Hematopoietic multipotent progenitor cell treated with erythropoietin and hydrocortisone succinate and interleukin-3 and kit ligand, for 4 days (in vitro differentiated cells): ENCODE measurements at regions not wholly inside any gene's neighbourhood (a gene's known extent, or its start where the extent isn't known, plus 50 kb on each side); places are given as distances from the start of the nearest gene placed in this dataset.
"Not testable (repeated sequence)": the region's sequence is repeated elsewhere in the genome, so short reads cannot be mapped to it uniquely, and the experiment has no call there.

ENCODE experiments used
- DNase-seq: peaks from one replicate; pipeline ENCODE4 v3.0.0-alpha.2; 2015

DNA sequence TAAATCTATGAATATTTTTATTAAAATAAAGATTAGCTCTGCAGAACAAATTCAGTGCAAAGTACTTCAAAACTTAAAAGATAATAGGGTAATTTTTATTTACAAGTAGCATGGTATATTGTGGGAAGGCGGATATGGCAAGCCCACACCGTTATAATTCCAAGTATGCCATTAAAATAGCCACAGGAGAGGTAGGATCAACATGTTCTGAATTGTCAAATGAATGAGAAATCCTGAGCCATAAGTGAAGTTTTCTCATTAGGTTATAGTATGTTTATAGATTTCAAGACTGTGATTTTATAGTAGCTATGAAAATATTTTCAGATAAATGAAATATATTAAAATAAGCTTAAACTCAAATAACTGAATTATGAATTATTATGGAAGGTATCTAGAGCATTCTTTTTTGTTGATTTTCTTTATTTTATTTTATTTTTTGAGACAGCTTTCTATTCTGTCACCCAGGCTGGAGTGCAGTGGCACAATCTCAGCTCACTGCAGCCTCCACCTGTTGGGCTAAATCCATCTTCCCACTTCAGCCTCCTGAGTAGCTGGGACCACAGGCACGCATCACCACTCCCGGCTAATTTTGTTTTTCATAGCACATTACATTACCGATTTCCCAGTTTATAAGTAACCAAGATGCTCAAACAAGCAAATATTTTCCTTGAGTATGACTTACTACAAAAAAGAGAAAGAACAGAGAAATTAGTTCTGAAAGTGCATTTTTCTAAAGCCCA is 956.6 kb downstream of the GATA3 start:
- DNase-seq = no peak

GRCh38 chr10:9012312-9012711 is 957.8 kb downstream of the GATA3 start:
- DNase-seq = no peak

DNA sequence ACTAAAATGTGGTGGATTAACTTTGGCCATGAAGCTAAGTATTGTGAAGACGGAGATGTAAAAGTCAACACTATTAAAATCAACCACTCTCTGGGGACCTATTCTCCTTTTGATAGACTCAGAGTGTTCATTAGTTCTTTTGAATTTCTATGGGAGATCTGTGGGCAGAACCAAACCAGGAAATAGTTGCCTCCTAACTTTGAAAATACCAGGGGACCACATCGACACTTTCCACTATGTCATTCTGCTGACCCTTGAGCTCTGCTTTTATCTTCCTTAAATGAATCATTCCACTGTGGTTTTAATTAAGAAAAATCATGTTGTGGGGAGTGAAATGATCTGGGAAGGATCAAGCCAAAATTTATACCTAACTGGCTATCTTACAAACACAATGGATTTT is 960.5 kb downstream of the GATA3 start:
- no peak for DNase-seq

- no peak for DNase-seq
Measured at GRCh38 chr10:9015447-9015846, 961.0 kb downstream of the GATA3 start.

GRCh38 chr10:9016930-9017329 is 962.4 kb downstream of the GATA3 start:
- DNase-seq = no peak

DNA sequence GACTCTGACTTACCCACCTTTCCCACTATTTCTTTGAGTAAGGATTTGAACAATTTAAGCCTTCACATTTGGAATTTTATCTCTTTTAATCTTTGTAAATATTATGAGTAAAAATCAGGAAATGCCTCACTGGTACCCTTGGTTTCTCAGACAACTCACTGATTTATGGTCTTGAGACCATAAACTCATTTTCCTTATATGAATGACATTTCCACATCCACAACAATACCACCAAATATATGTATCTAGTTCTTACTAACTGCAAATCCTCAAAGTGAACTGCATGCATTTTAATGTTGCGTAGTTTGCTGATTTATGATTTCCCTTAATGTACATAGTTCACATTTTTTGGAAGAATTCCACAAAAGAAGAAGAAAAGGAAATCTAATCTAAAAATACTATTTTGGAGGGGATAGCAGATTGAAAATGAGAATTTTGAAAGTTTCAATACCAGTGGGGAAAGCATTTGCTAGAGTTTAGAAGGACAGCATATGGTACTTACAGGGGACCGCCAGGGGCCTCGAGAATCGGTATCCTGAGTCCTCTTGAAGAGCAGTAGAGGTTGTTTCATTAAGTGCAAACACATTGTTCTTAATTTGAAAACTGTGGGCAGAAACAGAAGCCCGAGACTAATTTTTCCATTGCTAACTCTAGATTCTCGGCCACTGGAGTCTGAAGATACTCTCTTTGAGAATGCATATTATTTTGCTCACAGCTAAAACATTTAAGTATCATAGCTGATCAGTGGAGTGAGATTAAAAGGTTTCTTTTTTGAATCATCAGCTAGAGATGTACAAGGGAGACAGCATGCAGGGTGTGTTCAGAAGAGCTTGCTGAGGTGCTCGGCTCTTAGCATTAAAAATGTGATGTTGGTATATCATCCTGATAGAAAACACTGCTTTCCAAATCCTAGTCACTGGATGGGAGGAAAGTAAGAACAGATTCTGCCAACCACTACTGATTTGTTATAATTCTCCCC is 964.0 kb downstream of the GATA3 start:
- no peak for DNase-seq

DNA sequence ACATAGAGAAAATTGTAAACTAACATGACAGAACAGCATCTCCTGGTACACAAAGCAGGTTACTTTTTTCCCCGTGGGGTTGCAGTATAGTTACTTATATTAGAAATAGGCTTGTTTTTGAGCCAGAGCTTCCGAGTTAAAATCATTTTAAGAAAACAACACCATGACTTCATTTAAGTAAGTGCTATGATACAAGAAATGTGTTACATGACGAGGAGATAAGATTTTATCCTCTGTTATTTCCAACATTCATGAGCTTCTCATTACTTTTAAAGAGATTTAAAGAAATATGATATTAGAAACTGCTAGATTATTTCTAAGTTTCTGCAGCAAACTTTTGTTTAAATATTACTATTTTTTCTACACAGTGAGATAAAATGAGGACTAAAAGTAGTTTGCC is 968.7 kb downstream of the GATA3 start:
- DNase-seq = no peak

- DNase-seq = no peak
Measured at GRCh38 chr10:9024210-9024609, 969.7 kb downstream of the GATA3 start.

DNA sequence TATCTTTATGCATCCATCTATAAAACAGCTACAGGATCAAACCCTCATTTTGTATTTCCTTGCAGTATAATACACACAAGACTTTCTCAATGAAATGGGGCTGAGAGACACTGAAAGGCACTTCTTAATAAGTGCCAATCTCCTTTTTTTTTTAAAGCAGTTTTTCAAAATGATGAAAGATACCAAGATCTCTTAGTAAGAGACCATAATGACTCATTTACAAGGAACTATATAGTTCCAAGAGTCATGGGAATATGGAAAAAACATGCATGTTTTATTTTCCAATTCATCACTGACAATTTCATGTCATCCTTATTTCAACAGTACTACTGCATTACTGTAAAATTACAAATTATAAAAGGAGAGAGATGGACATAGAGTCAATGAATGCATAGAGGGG is 973.7 kb downstream of the GATA3 start:
- DNase-seq = no peak

- no peak for DNase-seq
Measured at GRCh38 chr10:9035355-9035754, 980.9 kb downstream of the GATA3 start.

DNA sequence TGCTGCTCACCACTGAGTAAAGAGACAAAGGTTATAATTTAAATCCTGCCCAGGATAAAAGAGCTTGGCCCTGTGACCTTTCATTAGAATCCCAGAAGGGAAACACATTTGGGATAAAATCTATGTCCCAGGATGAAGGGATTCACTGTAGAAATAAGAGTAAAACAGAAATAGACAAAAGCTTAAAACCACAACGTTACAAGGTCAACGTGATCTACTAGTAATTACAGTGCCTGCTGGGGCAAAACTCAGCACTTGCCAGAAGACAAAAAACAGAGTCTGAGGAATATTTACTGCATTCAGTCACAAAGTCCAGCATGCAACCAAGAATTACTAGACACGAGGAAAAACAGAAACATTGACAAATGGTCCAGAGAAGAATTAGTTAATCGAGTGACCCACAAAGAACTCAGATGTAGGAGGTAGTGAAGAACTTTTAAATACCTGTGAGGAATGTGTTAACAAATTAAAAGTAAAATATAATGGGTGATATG is 982.3 kb downstream of the GATA3 start:
- DNase-seq = no peak

DNA sequence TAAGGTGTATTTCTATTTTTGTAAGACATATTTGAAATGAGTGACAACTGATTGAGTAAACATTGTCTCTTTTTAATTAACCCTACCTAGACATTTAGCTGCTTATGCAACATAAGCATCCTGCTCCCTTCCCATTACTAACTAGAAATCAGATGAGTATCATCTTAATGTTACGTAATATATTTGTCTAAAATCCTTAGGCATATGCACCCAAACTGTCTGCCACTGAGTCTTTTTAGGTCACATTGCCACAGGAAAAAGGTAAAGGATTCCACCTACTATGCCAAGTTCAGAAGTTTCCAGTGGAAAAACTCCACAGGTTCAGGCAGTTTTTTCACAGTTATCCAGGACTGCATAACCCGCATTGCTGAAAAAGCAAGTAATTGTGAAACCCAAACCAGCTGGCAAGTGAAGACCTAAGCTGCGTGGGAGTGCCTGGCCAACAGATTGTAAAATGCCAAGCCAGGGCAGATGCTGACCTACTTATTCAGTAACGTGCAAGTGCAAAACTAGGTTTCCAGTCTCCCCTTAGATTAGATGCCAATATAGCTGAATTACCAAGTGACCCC is 983.7 kb downstream of the GATA3 start:
- DNase-seq = peak; percentile 3

GRCh38 chr10:9043466-9043865 is 989.0 kb downstream of the GATA3 start:
- no peak for DNase-seq

DNA sequence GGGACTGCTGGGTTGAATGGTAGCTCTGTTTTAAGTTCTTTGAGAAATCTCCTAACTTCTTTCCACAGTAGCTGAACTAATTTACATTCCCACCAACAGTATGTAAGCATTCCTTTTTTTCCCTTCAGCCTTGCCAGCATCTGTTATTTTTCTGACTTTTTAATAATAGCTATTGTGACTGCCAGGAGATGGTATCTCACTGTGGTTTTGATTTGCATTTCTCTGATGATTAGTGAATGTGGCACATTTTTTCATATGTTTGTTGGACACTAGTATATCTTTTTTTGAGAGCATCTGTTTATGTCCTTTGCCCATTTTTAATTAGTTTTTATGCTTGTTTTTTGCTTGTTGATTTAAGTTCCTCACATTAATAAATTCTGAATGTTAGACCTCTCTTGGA is 990.8 kb downstream of the GATA3 start:
- DNase-seq = no peak

- no peak for DNase-seq
Measured at GRCh38 chr10:9051328-9051974, 997.0 kb downstream of the GATA3 start.

GRCh38 chr10:9052767-9053166 is 998.3 kb downstream of the GATA3 start:
- DNase-seq = no peak

- DNase-seq = no peak
Measured at GRCh38 chr10:9056521-9056920, 1002.0 kb downstream of the GATA3 start.

DNA sequence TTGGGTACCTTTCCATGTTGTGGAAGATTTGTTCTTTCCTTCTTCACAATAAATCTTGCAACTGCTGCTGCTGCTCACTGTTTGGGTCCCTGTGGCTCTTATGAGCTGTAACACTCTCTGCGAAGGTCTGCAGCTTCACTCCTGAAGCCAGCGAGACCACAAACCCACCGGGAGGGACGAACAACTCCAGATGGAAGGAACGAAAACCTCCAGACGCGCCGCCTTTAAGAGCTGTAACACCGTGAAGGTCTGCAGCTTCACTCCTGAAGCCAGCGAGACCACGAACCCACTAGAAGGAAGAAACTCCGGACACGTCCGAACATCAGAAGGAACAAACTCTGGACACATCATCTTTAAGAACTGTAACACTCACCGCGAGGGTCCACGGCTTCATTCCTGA is 1002.8 kb downstream of the GATA3 start:
- DNase-seq = not testable (repeated sequence)

- DNase-seq = peak; percentile 60
Measured at GRCh38 chr10:9060314-9060713, 1005.8 kb downstream of the GATA3 start.

GRCh38 chr10:9061871-9062270 is 1007.4 kb downstream of the GATA3 start:
- DNase-seq = no peak

DNA sequence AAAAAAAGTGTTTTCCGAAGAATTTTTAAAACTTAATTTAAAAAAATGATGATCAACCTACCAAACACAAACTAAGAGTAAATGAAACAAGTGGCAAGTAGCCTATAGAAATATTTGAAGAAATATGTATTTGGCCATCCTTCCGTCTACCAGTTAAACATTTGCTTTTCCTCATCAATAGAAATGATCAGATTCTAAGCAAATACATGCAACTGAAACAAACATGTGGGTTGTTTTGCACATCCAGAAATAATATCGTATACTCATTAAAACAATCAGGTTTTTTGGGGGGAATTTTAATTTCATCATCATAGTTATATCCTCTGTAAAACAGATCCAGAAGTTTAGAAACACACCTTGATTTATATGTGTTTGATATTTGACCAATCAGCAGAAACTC is 1011.7 kb downstream of the GATA3 start:
- DNase-seq = no peak

DNA sequence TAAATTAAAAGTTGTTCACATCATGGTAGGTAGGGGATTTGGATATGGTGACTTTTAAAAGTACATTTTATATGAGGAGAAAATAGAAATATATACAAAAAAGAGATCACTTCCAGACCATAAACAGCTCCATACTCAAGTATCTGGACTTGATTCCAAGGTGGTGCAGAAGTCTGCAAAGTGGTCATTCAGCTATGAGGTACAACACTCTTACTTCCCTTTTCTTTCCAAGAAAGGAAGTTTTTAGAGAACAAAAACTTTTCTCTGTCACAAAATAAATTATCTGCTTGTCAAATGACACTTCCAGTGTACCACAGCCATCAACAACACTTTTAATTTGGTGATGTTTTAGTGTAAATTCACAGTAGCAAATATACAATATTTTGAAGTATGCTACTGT is 1013.5 kb downstream of the GATA3 start:
- DNase-seq = peak; percentile 42

- no peak for DNase-seq
Measured at GRCh38 chr10:9069136-9069535, 1014.6 kb downstream of the GATA3 start.
